ENCODE measurements at regions not wholly inside any gene's neighbourhood (a gene's known extent, or its start where the extent isn't known, plus 50 kb on each side); places are given as distances from the start of the nearest gene placed in this dataset.

DNA sequence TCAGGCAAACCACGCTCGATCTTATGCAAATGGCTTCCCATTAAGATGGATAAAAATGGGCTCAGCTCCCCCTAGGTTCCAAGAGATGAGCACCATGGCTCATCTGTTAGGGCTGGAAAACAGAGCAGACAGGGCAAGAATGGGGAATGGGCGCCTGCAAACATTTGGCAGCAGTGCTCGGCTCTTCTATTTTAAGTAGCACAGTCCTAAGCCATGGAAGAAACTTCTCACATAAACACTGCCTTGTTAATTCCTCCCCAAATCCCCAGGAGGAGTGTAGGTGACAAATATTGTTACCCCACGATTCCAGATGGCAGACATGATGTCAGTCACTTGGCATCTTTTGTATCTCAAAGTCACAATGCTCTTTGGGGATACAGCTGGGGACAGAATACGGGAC, 221.8 kb downstream of the ICE1 start:
- no peak overlapping the region for H3K27ac ChIP-seq (replicated peaks)
- TF ChIP-seq SPI1 (IDR thresholded peaks at IDR 0.05; ENCODE audit: borderline replicate concordance, low read depth) (no peak), GABPA (IDR thresholded peaks at IDR 0.05; ENCODE audit: low read depth) (no peak), POLR2AphosphoS5 (IDR thresholded peaks at IDR 0.05; ENCODE audit: low read depth) (no peak), REST (IDR thresholded peaks at IDR 0.05; ENCODE audit: insufficient replicate concordance, low read depth) (no peak)
- TF ChIP-seq, protein P1, sequence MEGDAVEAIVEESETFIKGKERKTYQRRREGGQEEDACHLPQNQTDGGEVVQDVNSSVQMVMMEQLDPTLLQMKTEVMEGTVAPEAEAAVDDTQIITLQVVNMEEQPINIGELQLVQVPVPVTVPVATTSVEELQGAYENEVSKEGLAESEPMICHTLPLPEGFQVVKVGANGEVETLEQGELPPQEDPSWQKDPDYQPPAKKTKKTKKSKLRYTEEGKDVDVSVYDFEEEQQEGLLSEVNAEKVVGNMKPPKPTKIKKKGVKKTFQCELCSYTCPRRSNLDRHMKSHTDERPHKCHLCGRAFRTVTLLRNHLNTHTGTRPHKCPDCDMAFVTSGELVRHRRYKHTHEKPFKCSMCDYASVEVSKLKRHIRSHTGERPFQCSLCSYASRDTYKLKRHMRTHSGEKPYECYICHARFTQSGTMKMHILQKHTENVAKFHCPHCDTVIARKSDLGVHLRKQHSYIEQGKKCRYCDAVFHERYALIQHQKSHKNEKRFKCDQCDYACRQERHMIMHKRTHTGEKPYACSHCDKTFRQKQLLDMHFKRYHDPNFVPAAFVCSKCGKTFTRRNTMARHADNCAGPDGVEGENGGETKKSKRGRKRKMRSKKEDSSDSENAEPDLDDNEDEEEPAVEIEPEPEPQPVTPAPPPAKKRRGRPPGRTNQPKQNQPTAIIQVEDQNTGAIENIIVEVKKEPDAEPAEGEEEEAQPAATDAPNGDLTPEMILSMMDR (IDR thresholded peaks at IDR 0.05; ENCODE audit: insufficient read depth, low read length): no peak
- H3K27me3 ChIP-seq (ENCODE audit: insufficient read depth, poor library complexity, severe bottlenecking): no peaks in the 10 kb centered on the region
- DNase-seq (ENCODE audit: low read depth in 1 of 2, low spot score in 1 of 2): no peak
- no peak overlapping the region for H3K4me3 ChIP-seq (replicated peaks; ENCODE audit: insufficient read depth, low read length)

GRCh38 chr5:5643481-5643880, 221.0 kb downstream of the ICE1 start:
- Histone ChIP-seq H3K27me3 (ENCODE audit: insufficient read depth, poor library complexity, severe bottlenecking) (peaks cover 3% of the 10 kb centered on the region), H3K27ac (replicated peaks) (no peak overlapping the region), H3K4me3 (replicated peaks; ENCODE audit: insufficient read depth, low read length) (no peak overlapping the region)
- no peak for TF ChIP-seq POLR2AphosphoS5 (IDR thresholded peaks at IDR 0.05; ENCODE audit: low read depth)
- no peak for TF ChIP-seq SPI1 (IDR thresholded peaks at IDR 0.05; ENCODE audit: borderline replicate concordance, low read depth)
- no peak for TF ChIP-seq GABPA (IDR thresholded peaks at IDR 0.05; ENCODE audit: low read depth)
- TF ChIP-seq, protein P1 (IDR thresholded peaks at IDR 0.05; ENCODE audit: insufficient read depth, low read length): no peak
- TF ChIP-seq REST (IDR thresholded peaks at IDR 0.05; ENCODE audit: insufficient replicate concordance, low read depth): no peak
- no peak for DNase-seq (ENCODE audit: low read depth in 1 of 2, low spot score in 1 of 2)

DNA sequence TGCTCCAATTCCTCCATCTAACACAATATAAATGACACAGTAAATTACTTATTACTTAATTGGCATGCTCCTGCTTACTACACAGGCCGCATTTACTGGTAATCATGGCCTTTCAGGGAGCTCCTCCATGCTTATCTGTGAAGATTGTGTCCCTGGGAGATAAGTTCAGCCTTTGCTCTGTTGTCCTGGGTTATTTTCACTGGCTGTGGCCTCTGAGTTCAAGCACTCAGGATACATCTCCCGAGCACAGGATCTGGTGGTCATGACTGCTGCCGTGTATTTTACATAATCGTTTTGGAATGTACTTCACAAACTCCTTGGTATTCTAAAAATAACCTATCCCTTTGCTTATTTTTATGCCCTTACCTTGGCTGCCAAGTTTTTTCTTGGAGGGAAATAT, 215.7 kb downstream of the ICE1 start:
- Histone ChIP-seq H3K27ac (replicated peaks) (no peak overlapping the region), H3K4me3 (replicated peaks; ENCODE audit: insufficient read depth, low read length) (no peak overlapping the region), H3K27me3 (ENCODE audit: insufficient read depth, poor library complexity, severe bottlenecking) (peaks cover 5% of the 10 kb centered on the region)
- TF ChIP-seq, protein P1 (IDR thresholded peaks at IDR 0.05; ENCODE audit: insufficient read depth, low read length): no peak
- TF ChIP-seq POLR2AphosphoS5 (IDR thresholded peaks at IDR 0.05; ENCODE audit: low read depth) (no peak), GABPA (IDR thresholded peaks at IDR 0.05; ENCODE audit: low read depth) (no peak), SPI1 (IDR thresholded peaks at IDR 0.05; ENCODE audit: borderline replicate concordance, low read depth) (no peak), REST (IDR thresholded peaks at IDR 0.05; ENCODE audit: insufficient replicate concordance, low read depth) (no peak)
- no peak for DNase-seq (ENCODE audit: low read depth in 1 of 2, low spot score in 1 of 2)

Data from HL-60 (cell line).